Cardiac septum (tissue), 1 donor: ENCODE measurements at regions not wholly inside any gene's neighbourhood (a gene's known extent, or its start where the extent isn't known, plus 50 kb on each side); places are given as distances from the start of the nearest gene placed in this dataset.

Experiments
- DNase-seq: peaks from one replicate; pipeline ENCODE4 v3.0.0-alpha.2; 2020; ENCODE audit warnings: low spot score
- intact Hi-C: fragments of 100-400 bp; cut with DNase I; formaldehyde crosslinking; loops from one replicate; pipeline ENCODE4 v1.14.0; 2022
- donor health status: DM: no; HTN: no; CAD: no.

DNA sequence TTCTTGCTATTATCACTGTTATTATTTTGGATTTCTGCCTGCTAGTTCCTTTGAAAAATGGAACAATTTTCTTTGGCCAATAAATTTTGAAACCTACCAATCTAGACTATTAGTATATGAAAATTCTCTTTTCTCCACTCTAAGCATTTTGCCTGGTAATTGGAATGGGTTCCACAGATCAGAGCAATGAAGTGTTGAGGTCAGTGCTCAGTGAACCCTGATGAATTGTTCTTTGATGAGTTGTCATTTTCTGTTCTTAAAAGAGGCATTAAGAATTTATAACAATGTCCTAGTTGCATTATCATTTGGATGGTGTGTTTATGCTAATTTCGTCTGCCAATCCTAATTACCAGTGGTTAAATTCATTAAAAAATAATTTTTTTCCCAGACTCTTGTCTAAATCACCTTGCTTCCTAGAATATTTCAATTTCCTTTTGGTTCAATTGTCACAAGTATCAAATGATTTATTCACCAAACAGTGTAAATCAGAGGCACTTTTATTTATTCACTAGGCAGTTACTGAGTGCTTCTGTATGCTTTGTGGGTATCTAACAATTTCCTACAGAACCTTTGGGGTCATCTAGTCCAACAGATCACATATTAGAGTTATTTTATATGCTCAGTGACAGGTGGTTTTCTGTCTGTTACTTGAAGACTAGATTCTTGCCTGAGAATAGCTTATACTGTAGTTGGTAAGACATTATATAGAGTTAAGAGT, 239.0 kb downstream of the DNAJB9 start:
- no peak for DNase-seq
- intact Hi-C loops, result no loop called here

DNA sequence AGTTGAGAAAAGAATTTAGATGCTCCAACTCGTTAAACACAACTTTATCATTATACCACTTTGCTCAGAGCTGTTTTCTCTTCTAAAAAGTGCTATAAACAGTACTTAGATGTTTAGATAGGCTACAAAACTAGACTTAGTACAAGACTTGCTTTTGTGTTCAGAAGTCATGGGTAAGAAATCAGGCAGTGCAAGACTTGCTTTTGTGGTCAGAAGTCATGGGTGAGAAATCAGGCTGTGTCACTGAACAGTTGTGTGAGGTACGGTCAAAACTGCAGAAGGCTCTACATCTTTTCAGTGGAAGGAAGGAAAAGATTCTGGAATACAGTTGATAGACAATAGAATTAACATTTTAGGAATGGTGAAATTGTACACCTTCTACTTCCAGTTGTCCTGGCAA, 239.7 kb downstream of the DNAJB9 start:
- no peak for DNase-seq
- intact Hi-C loops, result no loop called here

DNA sequence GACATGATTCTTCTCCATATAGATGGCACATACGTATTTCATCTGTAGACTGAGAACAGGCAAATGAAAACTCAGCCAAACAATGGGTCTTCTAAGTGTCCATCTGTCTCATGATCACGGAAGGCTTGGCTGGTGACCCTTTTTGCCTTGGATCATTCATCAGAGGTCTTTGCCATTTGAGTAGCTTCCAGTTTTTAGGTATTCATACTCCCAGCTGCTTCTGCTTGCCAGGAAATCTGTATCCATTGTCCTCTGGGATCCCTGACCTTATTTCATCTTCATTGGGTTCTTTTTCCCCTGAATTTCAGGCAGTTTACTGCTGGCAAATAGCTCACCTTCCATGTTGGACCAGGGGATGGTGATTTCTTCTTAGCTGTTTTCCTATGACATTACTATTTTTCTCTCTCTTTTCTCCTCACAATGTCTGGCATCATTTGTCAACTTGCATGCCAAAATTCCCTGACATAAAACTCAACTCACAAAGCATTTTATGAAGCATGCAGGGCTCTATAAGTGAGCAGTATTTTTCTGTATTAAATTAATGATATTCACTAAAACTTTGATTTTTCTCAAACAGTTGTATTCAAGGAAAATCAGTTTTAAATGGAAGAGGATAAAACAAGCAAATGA, 241.2 kb downstream of the DNAJB9 start:
- intact Hi-C loops, result no loop called here
- DNase-seq, result no peak

DNA sequence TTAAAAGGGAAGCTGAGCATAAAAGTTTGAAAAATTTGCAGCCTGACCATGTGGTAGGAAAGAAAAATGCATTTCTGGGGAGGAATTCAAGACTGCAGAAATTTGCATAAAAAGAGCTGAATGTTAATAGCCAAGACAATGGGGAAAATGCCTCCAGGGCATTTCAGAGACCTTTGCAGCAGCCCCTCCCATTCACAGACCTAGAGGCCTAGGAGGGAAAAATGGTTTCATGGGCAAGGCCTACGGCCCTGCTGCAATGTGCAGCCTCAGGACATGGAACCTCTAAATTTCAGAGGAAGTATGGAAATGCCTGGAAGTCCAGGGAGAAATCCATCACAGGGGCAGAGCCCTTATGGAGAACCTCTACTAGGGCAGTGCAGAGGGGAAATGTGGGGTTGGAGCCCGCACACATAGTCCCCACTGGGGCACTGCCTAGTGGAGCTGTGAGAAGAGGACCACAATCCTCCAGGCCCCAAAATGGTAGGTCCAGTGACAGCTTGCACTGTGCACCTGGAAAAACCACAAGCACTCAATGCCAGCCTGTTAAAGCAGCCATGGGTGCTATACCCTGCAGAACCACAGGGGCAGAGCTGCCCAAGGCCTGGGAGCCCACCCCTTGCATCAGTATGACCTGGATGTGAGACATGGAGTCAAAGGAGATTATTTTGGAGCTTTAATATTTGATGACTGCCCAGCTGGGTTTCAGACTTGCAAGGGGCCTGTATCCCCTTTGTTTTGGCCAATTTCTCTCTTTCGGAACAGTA, 243.8 kb downstream of the DNAJB9 start:
- no peak for DNase-seq
- intact Hi-C loops, result no loop called here

DNA sequence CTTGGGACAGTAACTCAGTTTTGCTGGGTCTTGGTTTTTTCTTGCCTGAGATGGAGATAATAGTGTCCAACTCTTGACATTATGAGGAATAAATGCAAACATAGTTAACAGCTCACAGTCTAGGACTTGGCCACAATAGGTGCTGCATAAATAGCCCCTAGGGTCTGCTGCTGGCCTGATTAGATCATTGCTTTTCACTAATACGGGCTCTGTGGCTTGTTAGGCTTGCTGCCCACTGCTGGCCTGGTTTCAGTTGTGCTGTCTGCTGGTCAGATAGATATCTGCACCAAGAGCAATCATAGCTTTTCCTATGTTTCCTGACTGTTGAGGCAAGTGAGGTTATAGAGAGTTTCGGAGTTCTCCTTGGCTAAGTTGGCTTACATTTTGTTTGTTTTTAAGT, 246.1 kb downstream of the DNAJB9 start:
- DNase-seq, result no peak
- intact Hi-C loops, result no loop called here

DNA sequence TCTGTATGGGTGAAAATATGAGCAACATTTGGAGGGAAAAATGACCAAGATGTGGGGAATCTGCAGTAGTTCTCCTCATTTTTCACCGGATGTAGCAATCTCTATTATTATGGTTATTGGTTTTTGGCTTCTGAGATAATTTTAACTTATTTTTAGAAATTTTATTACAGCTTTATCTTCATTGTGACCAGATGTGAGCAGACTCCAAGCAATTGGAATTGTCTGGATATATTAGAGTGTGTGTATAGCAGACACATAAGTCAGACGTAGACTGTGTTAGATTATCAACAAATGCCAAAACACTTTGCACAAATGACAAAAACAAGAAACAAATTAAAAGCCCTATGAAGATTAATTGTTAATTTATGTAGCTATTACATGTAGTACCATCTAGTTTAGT, 249.1 kb downstream of the DNAJB9 start:
- intact Hi-C loops, result no loop called here
- DNase-seq, result no peak

DNA sequence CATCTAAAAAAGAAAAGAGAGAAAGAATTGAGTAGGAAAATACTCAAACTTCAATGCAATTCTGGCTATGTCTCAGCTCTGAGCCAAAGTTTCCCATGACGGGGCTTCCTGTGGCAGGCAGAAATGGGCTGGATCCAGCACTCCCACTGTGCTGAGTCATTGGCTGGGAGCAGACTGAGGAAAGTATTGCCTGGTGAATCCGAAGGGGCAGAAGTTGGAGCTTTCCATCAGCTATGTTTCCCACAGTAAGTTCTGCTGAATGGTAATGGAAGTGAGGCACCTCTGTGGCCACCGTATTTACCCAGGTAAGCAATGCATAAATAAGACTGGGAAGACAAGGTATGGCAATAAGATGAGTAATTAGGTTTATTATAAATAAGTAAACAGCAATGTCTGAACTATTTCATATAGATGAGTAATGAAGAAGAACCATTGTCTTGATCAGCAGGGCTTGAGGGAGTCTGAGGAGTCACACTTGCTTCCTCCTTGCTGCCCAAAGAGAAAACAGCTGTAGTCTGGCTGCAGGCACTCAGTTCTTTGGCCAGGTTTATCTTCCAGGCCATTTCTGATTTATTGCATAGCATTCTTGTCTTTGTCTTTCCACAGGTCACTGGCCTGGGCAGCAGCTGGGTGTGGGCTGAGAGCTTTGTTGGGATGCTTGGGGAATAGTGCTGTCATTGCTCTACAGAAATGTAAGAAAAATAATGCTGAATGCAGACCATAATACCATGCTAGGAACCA, 255.3 kb downstream of the DNAJB9 start:
- DNase-seq, result peak; percentile 76

DNA sequence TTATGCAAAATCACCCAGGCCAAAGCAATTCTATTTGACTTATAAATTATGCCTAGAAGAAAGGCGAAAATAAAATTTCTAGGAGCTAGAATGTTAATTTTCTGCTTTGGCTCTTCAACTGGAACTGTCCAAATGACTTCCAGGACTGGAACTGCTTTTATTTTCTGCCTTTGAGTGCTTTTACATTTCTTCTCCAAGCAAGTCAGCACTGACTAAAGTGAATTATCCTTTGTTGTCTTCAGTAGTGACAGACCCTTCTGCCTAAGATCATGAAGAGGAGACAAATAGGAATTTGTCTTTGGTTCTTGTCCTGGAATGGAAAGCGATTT, 255.9 kb downstream of the DNAJB9 start:
- intact Hi-C loops, result no loop called here
- DNase-seq, result no peak

More for the DNA sequence above, 255.3 kb downstream of the DNAJB9 start:
- intact Hi-C loops, result no loop called here

DNA sequence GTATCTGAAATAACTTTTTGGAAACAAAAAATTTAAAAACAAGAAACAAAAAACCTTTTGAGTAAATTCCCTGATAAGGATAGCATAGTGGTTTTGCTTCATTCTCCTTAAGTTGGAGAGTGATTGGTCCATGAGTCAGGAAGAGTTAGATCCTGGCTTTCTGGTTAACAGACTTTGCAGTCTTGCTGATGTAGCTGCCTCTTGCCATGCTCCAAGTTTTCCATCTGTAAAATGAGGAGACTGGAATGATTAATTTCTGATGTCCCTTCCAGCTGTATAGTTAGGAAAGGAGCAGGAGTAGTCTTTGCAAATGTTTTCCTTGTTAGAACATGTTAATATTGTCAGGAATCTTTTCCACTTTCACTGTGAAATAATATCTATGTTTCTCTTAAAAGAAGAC, 266.6 kb downstream of the DNAJB9 start:
- DNase-seq, result no peak
- intact Hi-C loops, result no loop called here

DNA sequence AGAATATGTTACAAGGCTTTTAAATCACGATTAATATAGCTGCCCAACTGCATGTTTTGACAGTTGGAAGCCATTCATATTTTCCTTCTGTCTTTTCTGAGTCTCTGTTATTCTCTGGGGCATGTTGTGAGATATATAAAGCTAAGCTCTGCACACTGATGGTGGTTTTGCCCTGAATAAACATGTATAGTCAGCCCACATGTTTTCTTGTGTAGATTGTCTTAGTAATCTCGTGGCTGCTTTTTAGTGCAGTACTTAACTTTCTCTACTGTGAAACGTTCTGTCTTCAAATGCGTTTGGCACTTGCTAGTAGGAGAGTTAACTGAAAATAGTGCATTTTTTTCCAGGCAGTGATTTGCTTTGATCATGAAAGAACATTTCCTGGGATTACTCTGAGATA, 268.5 kb downstream of the DNAJB9 start:
- DNase-seq, result no peak
- intact Hi-C loops, result no loop called here

DNA sequence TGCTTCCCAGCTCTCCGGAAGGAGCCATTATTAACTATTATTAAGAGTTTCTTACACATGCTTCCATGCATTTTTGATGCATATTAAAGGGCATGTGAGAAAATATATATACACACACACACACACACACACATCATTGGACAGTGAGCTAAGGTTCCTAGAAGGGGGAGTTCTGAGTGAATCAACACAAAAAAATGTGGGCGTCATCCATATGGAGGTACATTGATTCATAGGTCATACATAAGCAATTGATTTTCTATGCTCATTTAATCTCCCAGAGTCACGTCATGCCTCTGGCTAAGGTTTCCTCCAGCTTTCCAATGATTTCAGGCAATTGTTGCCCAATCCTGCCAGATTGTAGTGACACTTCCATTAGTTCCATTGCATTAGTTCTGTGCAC, 269.4 kb downstream of the DNAJB9 start:
- intact Hi-C loops, result no loop called here
- DNase-seq, result no peak

DNA sequence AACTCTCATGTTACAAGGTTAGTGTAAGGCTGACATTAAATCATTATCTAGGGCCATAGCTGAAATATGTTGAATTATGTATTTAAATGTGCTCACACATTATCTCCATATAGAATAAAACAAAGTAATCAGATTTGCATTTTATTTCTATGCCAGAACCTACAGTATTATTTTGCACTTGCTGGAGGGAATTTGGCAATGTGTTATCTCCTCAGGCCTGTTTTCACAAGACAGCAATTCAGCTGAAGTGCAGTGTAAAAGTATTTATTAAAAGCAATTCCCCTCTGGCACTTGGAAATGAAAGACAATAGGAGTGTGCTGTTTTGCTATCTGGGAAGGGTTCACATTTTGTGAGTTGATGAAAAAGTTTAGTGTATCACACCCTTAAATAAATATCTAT, 276.3 kb downstream of the DNAJB9 start:
- intact Hi-C loops, result no loop called here
- DNase-seq, result no peak

DNA sequence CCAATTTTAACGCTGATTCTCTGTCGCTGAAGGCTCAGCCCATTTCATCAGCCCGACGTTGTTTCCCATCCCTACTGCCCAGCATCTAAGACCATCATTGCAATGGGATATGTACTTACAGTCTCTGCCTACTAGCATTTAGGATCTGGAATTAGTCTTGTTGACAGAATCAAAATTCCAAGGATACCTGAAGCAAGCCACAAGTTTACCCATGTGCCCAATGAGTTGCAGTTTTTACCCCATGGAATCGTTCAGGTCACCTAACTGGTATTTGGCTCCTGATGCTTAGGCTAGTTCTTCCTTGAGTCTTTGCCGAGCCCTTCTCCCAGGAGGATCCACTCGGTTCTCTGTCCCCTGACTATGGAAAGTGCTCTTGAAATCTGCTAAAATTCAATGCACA, 276.8 kb downstream of the DNAJB9 start:
- intact Hi-C loops, result no loop called here
- DNase-seq, result no peak

DNA sequence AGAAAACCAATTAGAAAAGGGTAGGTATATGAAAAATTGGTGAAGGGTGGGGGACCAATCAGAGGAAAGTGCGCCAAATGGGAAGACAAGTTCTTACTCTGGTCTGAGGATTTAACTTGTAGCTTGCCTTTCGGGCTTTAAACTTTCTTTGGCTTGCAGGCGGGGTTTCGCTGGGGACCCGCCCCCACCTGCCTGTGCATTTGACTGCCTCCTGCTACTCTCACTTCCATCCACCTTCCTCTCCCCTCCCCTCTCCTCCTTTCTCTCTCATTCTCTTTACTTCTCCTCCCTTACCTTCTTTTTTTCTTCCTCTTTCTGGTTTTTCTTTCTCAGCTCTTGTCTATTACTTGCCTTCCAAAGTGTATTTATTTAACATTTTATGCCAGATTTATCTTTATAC, 278.8 kb downstream of the DNAJB9 start:
- intact Hi-C loops, result no loop called here

DNA sequence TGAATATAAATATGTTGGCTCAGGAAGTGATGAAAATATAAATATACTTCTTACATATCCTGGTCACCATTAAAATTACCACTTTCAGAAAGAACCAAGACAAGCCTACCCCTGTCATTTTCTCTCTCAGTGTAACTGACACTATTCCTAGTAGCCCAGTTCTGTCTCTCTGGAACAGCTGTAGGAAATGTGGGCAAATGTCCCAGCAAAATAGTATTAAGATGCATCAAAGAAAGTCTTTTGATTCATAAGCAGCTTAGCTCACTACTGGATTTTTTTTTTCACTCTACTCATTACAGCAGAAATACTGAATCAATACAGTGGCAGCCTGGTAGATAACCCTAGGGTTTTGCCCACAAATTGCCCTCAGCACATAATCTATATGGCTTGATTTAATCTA, 290.9 kb downstream of the DNAJB9 start:
- no peak for DNase-seq
- intact Hi-C loops, result no loop called here

More for the DNA sequence above, 278.8 kb downstream of the DNAJB9 start:
- DNase-seq, result no peak

DNA sequence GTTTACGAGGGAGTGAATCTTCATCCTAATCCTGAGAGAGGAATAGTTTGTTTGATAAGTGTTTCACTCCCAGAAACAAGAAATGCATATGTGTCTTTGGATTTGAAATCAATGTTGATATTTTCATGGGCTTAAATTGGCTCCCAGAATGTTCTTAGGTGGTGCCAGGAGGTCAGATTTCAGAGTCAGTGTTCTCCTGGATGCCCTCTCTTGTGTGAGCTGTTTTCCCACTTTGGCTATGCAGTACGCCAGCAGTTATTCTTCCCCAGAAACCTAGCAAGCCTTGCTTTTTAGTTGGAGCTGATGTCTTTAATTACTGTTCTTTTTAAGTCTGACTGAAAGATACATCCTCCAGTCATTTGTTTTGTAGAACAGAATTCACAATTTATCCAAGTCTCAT, 291.4 kb downstream of the DNAJB9 start:
- intact Hi-C loops, result no loop called here
- no peak for DNase-seq

DNA sequence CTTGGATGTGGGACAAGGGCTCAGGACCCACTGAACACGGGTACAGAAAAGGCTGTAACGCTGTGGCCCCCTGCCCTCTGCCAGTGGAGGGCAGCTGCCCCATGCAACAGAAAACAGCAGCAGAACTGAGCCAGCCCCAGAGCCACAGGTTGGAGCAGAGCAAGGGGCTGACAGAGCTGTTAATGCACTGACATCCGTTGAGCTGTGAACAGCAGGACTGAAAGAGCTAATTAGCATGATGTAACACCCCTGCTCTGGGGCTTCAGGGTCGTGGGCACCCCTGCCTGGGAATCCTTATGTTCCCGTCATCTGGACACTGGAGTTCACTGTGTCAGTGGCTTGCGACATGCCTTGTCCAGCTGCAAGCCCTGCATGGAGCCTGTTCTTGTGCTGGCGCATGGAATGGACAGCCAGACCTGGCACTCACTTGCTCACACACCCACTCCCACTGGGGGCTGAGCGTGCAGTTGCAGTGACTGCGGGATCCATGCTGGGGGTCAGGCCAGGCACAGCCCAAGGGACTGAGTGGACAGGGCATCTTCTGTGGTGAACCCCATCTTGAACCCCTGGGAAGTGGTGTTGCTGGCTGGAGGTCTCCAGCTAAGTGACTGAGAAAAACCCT, 293.7 kb downstream of the DNAJB9 start:
- intact Hi-C loops, result no loop called here
- no peak for DNase-seq

DNA sequence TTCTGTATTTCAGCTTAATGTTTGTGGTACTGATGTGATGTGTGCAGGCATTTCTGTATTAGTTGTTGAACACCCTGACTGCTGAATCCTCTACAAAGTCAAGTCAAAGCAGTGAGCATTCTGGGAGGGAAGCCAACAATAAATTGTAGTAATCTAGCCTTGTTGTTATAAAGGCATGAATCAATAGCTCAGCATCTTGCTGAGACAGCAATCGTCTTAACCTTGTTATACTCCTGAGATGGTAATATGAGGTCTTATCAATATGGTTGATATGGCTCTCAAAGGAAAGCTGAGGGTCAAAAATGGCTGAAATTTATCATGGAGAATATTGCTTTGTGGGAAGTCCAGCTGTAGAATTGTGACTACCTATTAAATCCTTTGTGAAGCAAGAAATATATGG, 299.4 kb downstream of the DNAJB9 start:
- intact Hi-C loops, result no loop called here
- DNase-seq, result no peak

DNA sequence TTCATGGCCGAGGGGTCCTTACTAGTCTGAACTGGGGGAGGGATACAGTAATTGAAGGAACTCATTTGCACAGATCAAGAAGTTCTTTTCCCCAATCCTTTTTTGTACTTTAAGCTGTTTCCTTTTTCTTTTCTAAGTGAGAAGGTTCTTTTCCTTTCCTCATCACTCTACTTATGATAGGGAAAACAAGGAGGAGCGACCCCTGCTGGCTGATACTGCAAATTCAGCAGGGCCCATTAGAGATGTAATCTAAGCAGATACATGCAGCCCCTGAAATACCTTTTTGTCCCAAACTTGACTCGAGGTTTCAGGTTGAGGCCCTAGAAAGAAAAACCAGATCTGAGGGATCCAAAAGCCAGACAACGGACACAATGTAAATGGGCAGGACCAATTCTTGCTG, 305.5 kb downstream of the DNAJB9 start:
- intact Hi-C loops, result no loop called here
- no peak for DNase-seq

DNA sequence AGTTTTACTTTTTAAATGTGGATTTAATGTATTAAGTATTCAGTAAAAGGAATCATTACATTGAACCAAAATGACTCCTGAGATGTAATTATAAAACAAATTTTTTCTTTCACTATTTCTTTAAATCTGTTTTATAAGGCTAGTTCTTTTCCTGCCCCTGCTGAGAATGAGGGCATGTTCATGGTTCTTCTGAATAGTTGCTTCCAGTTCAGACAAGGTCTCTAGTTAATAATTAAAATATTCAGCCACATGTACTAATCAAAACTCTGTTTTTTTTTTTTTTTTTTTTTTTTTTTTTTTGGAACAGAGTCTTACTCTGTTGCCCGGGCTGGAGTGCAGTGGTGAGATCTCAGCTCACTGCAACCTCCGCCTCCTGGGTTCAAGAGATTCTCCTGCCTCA, 321.2 kb downstream of the DNAJB9 start:
- no peak for DNase-seq
- intact Hi-C loops, result no loop called here
